K562 (cell line): ENCODE measurements at regions not wholly inside any gene's neighbourhood (a gene's known extent, or its start where the extent isn't known, plus 50 kb on each side); places are given as distances from the start of the nearest gene placed in this dataset.

ENCODE experiments used
- ATAC-seq: fragments of 200-7000 bp; cut with Tn5 transposase; 3 replicates; pipeline ENCODE4 v1.9.1; 2020; ENCODE audit warnings: moderate library complexity
- BruUV-seq: library from RNA; stranded (reverse); fragments of 400-500 nt; replicated peaks from 2 replicates; lab custom pipeline; 2021; lab: Mats Ljungman, UMichigan
- CTCF ChIA-PET: fragments of 300-600 bp; formaldehyde crosslinking; extraction: SDS; loops from one replicate; lab custom pipeline; 2021; ENCODE audit warnings: low intra/inter-chr PET ratio; lab: Yijun Ruan, JAX
- POLR2A ChIA-PET: fragments of 300-600, 350-650 bp; sonication (Branson Sonifier 250); formaldehyde crosslinking; extraction: SDS; loops from one replicate; lab custom pipeline; 2021; ENCODE audit warnings: antibody characterized with exemption, inconsistent platforms; lab: Yijun Ruan, JAX
- DNase-seq, 4 experiments: peaks; one replicate each; pipeline versions ENCODE4 v3.0.0 to v3.0.0-alpha.2; 2011 to 2018; ENCODE audit warnings: low spot score in 3 of 4, mixed read lengths in 3 of 4; ENCODE audit errors: extremely low read depth in 1 of 4
- FAIRE-seq: peaks from 2 replicates; lab custom pipeline; 2011; peaks lifted over from hg19 to GRCh38; lab: Jason Lieb, UNC
- H2AFZ ChIP-seq: 2 replicates; pipeline ENCODE4 v1.6.0; 2011; ENCODE audit warnings: low read depth, low read length, control low read depth, inconsistent platforms
- H3K27ac ChIP-seq: fragments of 200-600 bp; 3 replicates; pipeline ENCODE4 v1.8.0; 2011; ENCODE audit warnings: low read depth, mild to moderate bottlenecking, control low read depth, inconsistent platforms, low read length, moderate library complexity, mixed read lengths; ENCODE audit errors: extremely low read depth
- H3K27me3 ChIP-seq, 2 experiments: fragments of 300-600 bp in 1 of 2; 2 replicates in 1 of 2; 3 replicates in 1 of 2; pipeline versions ENCODE4 v1.6.0 to v1.8.0; 2011; ENCODE audit warnings: inconsistent platforms in 2 of 2, low read length in 2 of 2, mild to moderate bottlenecking in 1 of 2, mixed read lengths in 1 of 2, moderate library complexity in 1 of 2; ENCODE audit not compliant: control insufficient read depth in 2 of 2, insufficient read depth in 2 of 2
- H3K36me3 ChIP-seq: fragments of 300-600 bp; 3 replicates; pipeline ENCODE4 v1.8.0; 2011; ENCODE audit warnings: mild to moderate bottlenecking, low read length, inconsistent platforms; ENCODE audit not compliant: control insufficient read depth, insufficient read depth
- H3K4me1 ChIP-seq, 2 experiments: fragments of 200-600 bp in 1 of 2; replicated peaks in 1 of 2; 2 replicates in 1 of 2; 3 replicates in 1 of 2; pipeline versions ENCODE4 v1.5.1 to v1.8.0; 2011; ENCODE audit warnings: inconsistent platforms in 2 of 2, low read length in 2 of 2, mild to moderate bottlenecking in 1 of 2, mixed read lengths in 1 of 2, moderate library complexity in 1 of 2; ENCODE audit not compliant: control insufficient read depth in 2 of 2, insufficient read depth in 2 of 2
- H3K4me2 ChIP-seq: 2 replicates; pipeline ENCODE4 v1.6.1; 2011; ENCODE audit warnings: low read length, control low read depth, inconsistent platforms, mixed read lengths; ENCODE audit not compliant: insufficient read depth
- H3K4me3 ChIP-seq: fragments of 200-600 bp; sonication (generic), shearing (Covaris generic); 2 replicates; pipeline ENCODE4 v1.5.1; 2016; ENCODE audit warnings: control low read depth, inconsistent platforms
- H3K79me2 ChIP-seq: fragments of 200-600 bp; 3 replicates; pipeline ENCODE4 v1.8.0; 2011; ENCODE audit warnings: low read length, inconsistent platforms; ENCODE audit not compliant: control insufficient read depth, insufficient read depth
- H3K9ac ChIP-seq, 2 experiments: 2 replicates each; pipeline versions ENCODE4 v1.6.0 to v1.6.1; 2011; ENCODE audit warnings: low read depth in 2 of 2, low read length in 2 of 2, control low read depth in 1 of 2, inconsistent platforms in 1 of 2, mild to moderate bottlenecking in 1 of 2, mixed read lengths in 1 of 2; ENCODE audit not compliant: insufficient read depth in 1 of 2
- H3K9me1 ChIP-seq: one replicate; pipeline ENCODE4 v1.6.0; 2011; ENCODE audit warnings: inconsistent platforms, mild to moderate bottlenecking, low read length, moderate library complexity; ENCODE audit not compliant: control insufficient read depth, insufficient read depth
- H3K9me3 ChIP-seq: replicated peaks from 2 replicates; pipeline ENCODE4 v1.5.1; 2011; ENCODE audit warnings: low read depth, low read length, inconsistent platforms; ENCODE audit not compliant: control insufficient read depth, insufficient read depth
- H4K20me1 ChIP-seq: replicated peaks from 2 replicates; pipeline ENCODE4 v1.6.1; 2011; ENCODE audit warnings: low read length, inconsistent platforms, mixed read lengths; ENCODE audit not compliant: control insufficient read depth, insufficient read depth
- FOXA3 ChIP-seq, 2 experiments: fragments of 450-650 bp in 1 of 2; sonication (generic) in 1 of 2; formaldehyde crosslinking; IDR thresholded peaks in 1 of 2; conservative IDR thresholded peaks in 1 of 2; 2 replicates each; pipeline versions ENCODE4 v1.4.0 to v1.8.0; 2020 to 2022; ENCODE audit warnings: mild to moderate bottlenecking in 2 of 2, missing genetic modification reagents in 1 of 2
- HLTF ChIP-seq: fragments of 450-650 bp; IDR thresholded peaks from 2 replicates; pipeline ENCODE4 v1.6.1; 2016
- HNRNPL ChIP-seq: fragments of 200-400 bp; formaldehyde crosslinking; IDR thresholded peaks from 2 replicates; pipeline ENCODE4 v1.6.1; 2017; ENCODE audit warnings: low read depth, mild to moderate bottlenecking, low read length
- L3MBTL2 ChIP-seq: fragments of 450-650 bp; IDR thresholded peaks from 2 replicates; pipeline ENCODE4 v1.6.1; 2016; ENCODE audit warnings: mild to moderate bottlenecking, moderate library complexity
- POLR2AphosphoS5 ChIP-seq: IDR thresholded peaks from 2 replicates; pipeline ENCODE4 v1.6.1; 2011; ENCODE audit warnings: mild to moderate bottlenecking, low read depth, low read length, moderate library complexity; ENCODE audit not compliant: control insufficient read depth, insufficient read depth
- RFX5 ChIP-seq: IDR thresholded peaks from 2 replicates; pipeline ENCODE4 v1.6.1; 2011; ENCODE audit warnings: low read depth, mild to moderate bottlenecking, improper control_type of control experiment, low read length
- YBX1 ChIP-seq: fragments of 450-650 bp; IDR thresholded peaks from 2 replicates; pipeline ENCODE4 v1.7.1; 2016; ENCODE audit warnings: mild to moderate bottlenecking
- ZBTB11 ChIP-seq, 3 experiments: fragments of 200-800 bp in 1 of 3; fragments of 250-450 bp in 1 of 3; fragments of 450-650 bp in 1 of 3; sonication (Bioruptor Pico) in 1 of 3; sonication (Bioruptor generic) in 1 of 3; formaldehyde crosslinking in 1 of 3; IDR thresholded peaks; 2 replicates each; pipeline versions ENCODE4 v1.6.1 to v1.8.0; 2016 to 2022; ENCODE audit warnings: mild to moderate bottlenecking in 2 of 3, missing genetic modification characterization in 2 of 3, missing compliant biosample characterization in 1 of 3, moderate library complexity in 1 of 3
- ZBTB2 ChIP-seq: fragments of 450-650 bp; IDR thresholded peaks from 2 replicates; pipeline ENCODE4 v1.6.1; 2016; ENCODE audit warnings: antibody characterized with exemption
- ZC3H8 ChIP-seq: fragments of 450-650 bp; IDR thresholded peaks from 2 replicates; pipeline ENCODE4 v1.6.1; 2017
- WGBS: fragments of 100-300 bp; shearing (Covaris generic); methylation state at CpG from one replicate; pipeline ENCODE4 v1.1.6; 2016; ENCODE audit warnings: low coverage, mixed read lengths; ENCODE audit not compliant: insufficient coverage; ENCODE audit errors: missing lambda C conversion rate; 5-methylcytosine and 5-hydroxymethylcytosine counted together
- in situ Hi-C: fragments of 300-500 bp; cut with MboI; formaldehyde crosslinking; loops from 4 replicates; pipeline ENCODE4 v1.15.0; 2018; ENCODE audit warnings: inconsistent platforms, mixed read lengths
- intact Hi-C: fragments of 100-400 bp; cut with micrococcal nuclease; formaldehyde crosslinking; loops from 2 replicates; pipeline ENCODE4 v1.14.2; 2022
- TF ChIP-seq, protein P1 (sequence below): fragments of 250-450 bp; sonication (Bioruptor Pico); IDR thresholded peaks from 2 replicates; pipeline ENCODE4 v1.8.0; 2022; ENCODE audit warnings: inconsistent platforms

DNA sequence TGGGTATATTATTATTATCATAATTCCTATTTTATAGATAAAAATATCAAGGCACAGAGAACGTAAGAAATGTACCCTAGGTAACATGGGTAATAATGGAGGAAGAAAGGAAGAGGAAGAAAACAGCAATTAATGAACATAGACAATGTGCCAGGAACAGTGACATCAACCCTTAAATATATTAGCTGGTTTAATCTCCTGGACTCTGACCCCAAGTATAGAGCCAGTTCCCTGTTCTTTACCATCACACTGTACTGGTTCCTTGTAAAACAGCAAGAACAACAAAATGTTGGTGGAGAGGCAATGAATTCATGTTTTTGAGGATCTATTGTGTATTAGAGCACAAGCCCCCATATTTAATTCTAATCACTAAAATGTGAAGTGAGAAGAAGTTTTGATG lies 192.1 kb downstream of the SMC2 start:
- H3K27ac ChIP-seq = no peak overlapping the region
- H3K9me1 ChIP-seq = no peaks in the 10 kb centered on the region
- no peak overlapping the region for H3K4me2 ChIP-seq
- H3K4me3 ChIP-seq = no peak overlapping the region
- POLR2A ChIA-PET = no interaction called here
- ATAC-seq (no peak), DNase-seq (no peak), FAIRE-seq (no peak)
- no peak overlapping the region for H2AFZ ChIP-seq
- intact Hi-C loops (no loop called here), in situ Hi-C loops (no loop called here)
- H3K9me3 ChIP-seq = no peaks in the 10 kb centered on the region
- no TSS peak for BruUV-seq
- no peaks in the 10 kb centered on the region for H3K36me3 ChIP-seq
- no peaks in the 10 kb centered on the region for H3K79me2 ChIP-seq
- H3K27me3 ChIP-seq = no peaks in the 10 kb centered on the region
- TF ChIP-seq YBX1 (no peak), L3MBTL2 (no peak), POLR2AphosphoS5 (no peak), ZBTB11 (CRISPR knock-in tag; IDR thresholded peaks at IDR 0.05) (no peak), HLTF (no peak), FOXA3 (CRISPR knock-in tag; conservative IDR thresholded peaks at IDR 0.05 in 1 of 2, IDR thresholded peaks at IDR 0.05 in 1 of 2) (no peak), ZC3H8 (no peak), ZBTB2 (no peak), HNRNPL (no peak), RFX5 (no peak)
- TF ChIP-seq, protein P1, sequence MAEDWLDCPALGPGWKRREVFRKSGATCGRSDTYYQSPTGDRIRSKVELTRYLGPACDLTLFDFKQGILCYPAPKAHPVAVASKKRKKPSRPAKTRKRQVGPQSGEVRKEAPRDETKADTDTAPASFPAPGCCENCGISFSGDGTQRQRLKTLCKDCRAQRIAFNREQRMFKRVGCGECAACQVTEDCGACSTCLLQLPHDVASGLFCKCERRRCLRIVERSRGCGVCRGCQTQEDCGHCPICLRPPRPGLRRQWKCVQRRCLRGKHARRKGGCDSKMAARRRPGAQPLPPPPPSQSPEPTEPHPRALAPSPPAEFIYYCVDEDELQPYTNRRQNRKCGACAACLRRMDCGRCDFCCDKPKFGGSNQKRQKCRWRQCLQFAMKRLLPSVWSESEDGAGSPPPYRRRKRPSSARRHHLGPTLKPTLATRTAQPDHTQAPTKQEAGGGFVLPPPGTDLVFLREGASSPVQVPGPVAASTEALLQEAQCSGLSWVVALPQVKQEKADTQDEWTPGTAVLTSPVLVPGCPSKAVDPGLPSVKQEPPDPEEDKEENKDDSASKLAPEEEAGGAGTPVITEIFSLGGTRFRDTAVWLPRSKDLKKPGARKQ (CRISPR knock-in tag) = no peak
- H3K9ac ChIP-seq = no peak overlapping the region
- 0% methylated on average over 1 of the region's 1 CpG for WGBS
- no peaks in the 10 kb centered on the region for H4K20me1 ChIP-seq
- H3K4me1 ChIP-seq = no peaks in the 10 kb centered on the region
- CTCF ChIA-PET = no interaction called here
